GM21367 (cell line): ENCODE measurements at regions not wholly inside any gene's neighbourhood (a gene's known extent, or its start where the extent isn't known, plus 50 kb on each side); places are given as distances from the start of the nearest gene placed in this dataset.
A peak's percentile ranks its signal among the peaks of the same experiment; 100 is the strongest.
"Not testable (repeated sequence)": the region's sequence is repeated elsewhere in the genome, so short reads cannot be mapped to it uniquely, and the experiment has no call there.

Experiments used
- ATAC-seq: cut with Tn5 transposase; IDR thresholded peaks from one replicate; pipeline ENCODE4 v1.9.1; 2021; ENCODE audit not compliant: unreplicated experiment

GRCh38 chr21:14686466-14687267, 140.6 kb upstream of the SAMSN1 start:
- peak; percentile 61 for ATAC-seq

GRCh38 chr21:14685568-14685967, 139.5 kb upstream of the SAMSN1 start:
- ATAC-seq: no peak

GRCh38 chr21:14684071-14684470, 138.0 kb upstream of the SAMSN1 start:
- peak; percentile 23 for ATAC-seq

- ATAC-seq: no peak
These were observed 136.9 kb upstream of the SAMSN1 start for GRCh38 chr21:14683063-14683462.

GRCh38 chr21:14678973-14679574, 133.0 kb upstream of the SAMSN1 start:
- ATAC-seq: no peak

GRCh38 chr21:14677639-14678179, 131.6 kb upstream of the SAMSN1 start:
- ATAC-seq: no peak

GRCh38 chr21:14677013-14677412, 130.9 kb upstream of the SAMSN1 start:
- no peak for ATAC-seq

- ATAC-seq: peak; percentile 63
These were observed 129.8 kb upstream of the SAMSN1 start for GRCh38 chr21:14675774-14676530.

- ATAC-seq: no peak
These were observed 127.5 kb upstream of the SAMSN1 start for GRCh38 chr21:14673649-14674048.

GRCh38 chr21:14672466-14672865, 126.4 kb upstream of the SAMSN1 start:
- ATAC-seq: no peak

GRCh38 chr21:14670409-14670808, 124.3 kb upstream of the SAMSN1 start:
- ATAC-seq: no peak

- not testable (repeated sequence) for ATAC-seq
These were observed 123.0 kb upstream of the SAMSN1 start for GRCh38 chr21:14669092-14669491.

GRCh38 chr21:14657241-14658008, 111.3 kb upstream of the SAMSN1 start:
- no peak for ATAC-seq

GRCh38 chr21:14646893-14647292, 100.8 kb upstream of the SAMSN1 start:
- ATAC-seq: no peak

- ATAC-seq: no peak
These were observed 99.6 kb upstream of the SAMSN1 start for GRCh38 chr21:14645702-14646101.

- no peak for ATAC-seq
These were observed 86.2 kb upstream of the SAMSN1 start for GRCh38 chr21:14632359-14632758.

- no peak for ATAC-seq
These were observed 84.5 kb upstream of the SAMSN1 start for GRCh38 chr21:14630556-14631069.

- ATAC-seq: no peak
These were observed 83.3 kb upstream of the SAMSN1 start for GRCh38 chr21:14629461-14629860.

GRCh38 chr21:14623079-14623478, 77.0 kb upstream of the SAMSN1 start:
- not testable (repeated sequence) for ATAC-seq

GRCh38 chr21:14620152-14620551, 74.0 kb upstream of the SAMSN1 start:
- no peak for ATAC-seq

- no peak for ATAC-seq
These were observed 71.8 kb upstream of the SAMSN1 start for GRCh38 chr21:14617871-14618270.
